IMR-90 (cell line): ENCODE measurements at regions not wholly inside any gene's neighbourhood (a gene's known extent, or its start where the extent isn't known, plus 50 kb on each side); places are given as distances from the start of the nearest gene placed in this dataset.

ENCODE experiments used
- ATAC-seq: fragments of 200-7000 bp; cut with Tn5 transposase; 2 replicates; pipeline ENCODE4 v1.9.1; 2020; ENCODE audit warnings: low read depth, mild to moderate bottlenecking, moderate library complexity
- BruUV-seq: library from RNA; stranded (reverse); fragments of 400-500 nt; replicated peaks from 2 replicates; lab custom pipeline; 2021; lab: Mats Ljungman, UMichigan
- CTCF ChIA-PET: fragments of 300-600 bp; formaldehyde crosslinking; extraction: SDS; loops from one replicate; lab custom pipeline; 2021; ENCODE audit warnings: antibody characterized with exemption; lab: Yijun Ruan, JAX
- POLR2A ChIA-PET: fragments of 300-600 bp; sonication (Branson Sonifier 250); formaldehyde crosslinking; loops from one replicate; lab custom pipeline; 2022; ENCODE audit warnings: antibody characterized with exemption; ENCODE audit not compliant: unreplicated experiment; lab: Charles Lee
- DNase-seq: peaks from one replicate; pipeline ENCODE4 v3.0.0; 2013
- H2AFZ ChIP-seq: replicated peaks from 2 replicates; pipeline ENCODE3; 2013; ENCODE audit warnings: low read length, mild to moderate bottlenecking; ENCODE audit not compliant: poor library complexity
- H2AK5ac ChIP-seq: 2 replicates; pipeline ENCODE4 v1.6.1; 2013; ENCODE audit warnings: low read depth, low read length, inconsistent platforms
- H2AK9ac ChIP-seq: replicated peaks from 2 replicates; pipeline ENCODE3; 2013; ENCODE audit warnings: mild to moderate bottlenecking, low read depth, low read length, moderate library complexity; ENCODE audit not compliant: poor library complexity
- H2BK120ac ChIP-seq: 2 replicates; pipeline ENCODE4 v1.6.1; 2013; ENCODE audit warnings: low read depth, low read length, inconsistent platforms
- H2BK15ac ChIP-seq: 3 replicates; pipeline ENCODE4 v1.6.1; 2013; ENCODE audit warnings: low read depth, low read length, inconsistent platforms
- H2BK20ac ChIP-seq: 2 replicates; pipeline ENCODE4 v1.6.1; 2013; ENCODE audit warnings: low read depth, mild to moderate bottlenecking, inconsistent platforms, low read length, moderate library complexity
- H2BK5ac ChIP-seq: 2 replicates; pipeline ENCODE4 v1.6.1; 2013; ENCODE audit warnings: mild to moderate bottlenecking, low read depth, low read length, inconsistent platforms; ENCODE audit not compliant: poor library complexity, severe bottlenecking
- H3K14ac ChIP-seq: replicated peaks from 2 replicates; pipeline ENCODE4 v1.6.1; 2013; ENCODE audit warnings: low read depth, low read length, inconsistent platforms
- H3K18ac ChIP-seq: 2 replicates; pipeline ENCODE4 v1.6.1; 2013; ENCODE audit warnings: low read depth, low read length, control low read depth
- H3K23ac ChIP-seq: 2 replicates; pipeline ENCODE4 v1.6.1; 2013; ENCODE audit warnings: low read depth, low read length, inconsistent platforms
- H3K27ac ChIP-seq: 2 replicates; pipeline ENCODE4 v1.5.1; 2013; ENCODE audit warnings: mild to moderate bottlenecking, control low read depth, low read length; ENCODE audit not compliant: insufficient read depth
- H3K27me3 ChIP-seq: 2 replicates; pipeline ENCODE4 v1.6.1; 2013; ENCODE audit warnings: low read length; ENCODE audit not compliant: control insufficient read depth, insufficient read depth
- H3K36me3 ChIP-seq: 2 replicates; pipeline ENCODE4 v1.6.1; 2013; ENCODE audit warnings: low read length, mixed read lengths; ENCODE audit not compliant: control insufficient read depth, insufficient read depth
- H3K4ac ChIP-seq: 2 replicates; pipeline ENCODE4 v1.6.1; 2013; ENCODE audit warnings: low read depth, low read length, inconsistent platforms
- H3K4me1 ChIP-seq: 2 replicates; pipeline ENCODE4 v1.6.1; 2013; ENCODE audit warnings: low read length, mixed read lengths; ENCODE audit not compliant: control insufficient read depth, insufficient read depth
- H3K4me2 ChIP-seq: 2 replicates; pipeline ENCODE4 v1.6.1; 2013; ENCODE audit warnings: low read depth, mild to moderate bottlenecking, control low read depth, low read length, moderate library complexity
- H3K4me3 ChIP-seq: 2 replicates; pipeline ENCODE4 v1.5.1; 2013; ENCODE audit warnings: low read depth, mild to moderate bottlenecking, control low read depth, low read length, moderate library complexity; ENCODE audit not compliant: insufficient read depth
- H3K56ac ChIP-seq: 2 replicates; pipeline ENCODE4 v1.6.1; 2013; ENCODE audit warnings: low read length, inconsistent platforms; ENCODE audit not compliant: insufficient read depth; ENCODE audit errors: extremely low read depth
- H3K79me1 ChIP-seq, 2 experiments: 2 replicates each; pipeline ENCODE4 v1.6.1; 2013; ENCODE audit warnings: low read length in 2 of 2, inconsistent platforms in 1 of 2, low read depth in 1 of 2
- H3K9ac ChIP-seq: 2 replicates; pipeline ENCODE4 v1.6.1; 2013; ENCODE audit warnings: low read depth, low read length, control low read depth
- H3K9me1 ChIP-seq: 2 replicates; pipeline ENCODE4 v1.6.1; 2013; ENCODE audit warnings: low read length, inconsistent platforms; ENCODE audit not compliant: insufficient read depth
- H3K9me3 ChIP-seq: 2 replicates; pipeline ENCODE4 v1.6.1; 2013; ENCODE audit warnings: low read length; ENCODE audit not compliant: control insufficient read depth, insufficient read depth
- H4K20me1 ChIP-seq: 2 replicates; pipeline ENCODE4 v1.6.1; 2013; ENCODE audit warnings: low read length, inconsistent platforms; ENCODE audit not compliant: insufficient read depth
- H4K5ac ChIP-seq: 2 replicates; pipeline ENCODE4 v1.6.1; 2013; ENCODE audit warnings: mild to moderate bottlenecking, low read depth, low read length, control low read depth
- H4K8ac ChIP-seq, 2 experiments: 2 replicates each; pipeline ENCODE4 v1.6.1; 2013; ENCODE audit warnings: low read depth in 2 of 2, low read length in 2 of 2, control low read depth in 1 of 2, inconsistent platforms in 1 of 2
- H4K91ac ChIP-seq: 2 replicates; pipeline ENCODE4 v1.6.1; 2013; ENCODE audit warnings: low read depth, low read length, inconsistent platforms; ENCODE audit not compliant: insufficient read depth
- BHLHE40 ChIP-seq: fragments of 150-350 bp; IDR thresholded peaks from 2 replicates; pipeline ENCODE4 v1.6.1; 2016; ENCODE audit warnings: mild to moderate bottlenecking, low read depth, low read length
- CEBPB ChIP-seq: IDR thresholded peaks from 2 replicates; pipeline ENCODE4 v1.6.1; 2012; ENCODE audit warnings: low read depth, low read length, improper control_type of control experiment
- CHD1 ChIP-seq: IDR thresholded peaks from 2 replicates; pipeline ENCODE4 v1.6.1; 2012; ENCODE audit warnings: low read depth, low read length, improper control_type of control experiment
- FOS ChIP-seq: fragments of 150-350 bp; IDR thresholded peaks from 2 replicates; pipeline ENCODE4 v1.6.1; 2016; ENCODE audit warnings: low read depth, low read length
- MAFK ChIP-seq: IDR thresholded peaks from 2 replicates; pipeline ENCODE4 v1.6.1; 2012; ENCODE audit warnings: low read depth, low read length, improper control_type of control experiment
- MAZ ChIP-seq: IDR thresholded peaks from 2 replicates; pipeline ENCODE4 v1.6.1; 2012; ENCODE audit warnings: low read depth, mild to moderate bottlenecking, low read length, improper control_type of control experiment, moderate library complexity, borderline replicate concordance
- MXI1 ChIP-seq: IDR thresholded peaks from 2 replicates; pipeline ENCODE4 v1.6.1; 2012; ENCODE audit warnings: low read depth, mild to moderate bottlenecking, low read length, moderate library complexity, borderline replicate concordance
- NFE2L2 ChIP-seq: fragments of 150-350 bp; IDR thresholded peaks from 2 replicates; pipeline ENCODE4 v1.6.1; 2016; ENCODE audit warnings: low read depth, mild to moderate bottlenecking, low read length
- POLR2A ChIP-seq: IDR thresholded peaks from 2 replicates; pipeline ENCODE4 v1.6.1; 2012; ENCODE audit warnings: mild to moderate bottlenecking, low read depth, low read length
- RAD21 ChIP-seq: IDR thresholded peaks from 2 replicates; pipeline ENCODE4 v1.6.1; 2012; ENCODE audit warnings: low read length, improper control_type of control experiment
- RCOR1 ChIP-seq: IDR thresholded peaks from 2 replicates; pipeline ENCODE4 v1.6.1; 2012; ENCODE audit warnings: mild to moderate bottlenecking, low read length, improper control_type of control experiment; ENCODE audit not compliant: insufficient replicate concordance
- RFX5 ChIP-seq: IDR thresholded peaks from 2 replicates; pipeline ENCODE4 v1.8.0; 2012; ENCODE audit warnings: low read depth, mild to moderate bottlenecking, low read length, moderate library complexity
- SMC3 ChIP-seq: fragments of 150-350 bp; IDR thresholded peaks from 2 replicates; pipeline ENCODE4 v1.6.1; 2016; ENCODE audit warnings: low read depth, mild to moderate bottlenecking, antibody characterized with exemption, low read length, moderate library complexity
- dilution Hi-C: fragments of 300-500 bp; cut with HindIII; formaldehyde crosslinking; loops from one replicate; pipeline ENCODE4 v1.14.3; 2018; ENCODE audit warnings: low sequenced_read_pairs; ENCODE audit not compliant: unreplicated experiment
- in situ Hi-C: fragments of 300-500 bp; cut with MboI; formaldehyde crosslinking; loops from 3 replicates; pipeline ENCODE4 v1.14.3; 2019; ENCODE audit warnings: low sequenced_read_pairs, inconsistent platforms, mixed read lengths
- intact Hi-C: fragments of 100-400 bp; cut with micrococcal nuclease; formaldehyde crosslinking; loops from 2 replicates; pipeline ENCODE4 v1.10.0; 2022
- TF ChIP-seq, protein P1 (sequence below): fragments of 150-350 bp; IDR thresholded peaks from 2 replicates; pipeline ENCODE4 v1.6.1; 2017; ENCODE audit warnings: mild to moderate bottlenecking, antibody characterized with exemption, low read length, low read depth
- TF ChIP-seq, protein P2 (sequence below): fragments of 150-350 bp; IDR thresholded peaks from 2 replicates; pipeline ENCODE4 v1.6.1; 2016; ENCODE audit warnings: low read depth, mild to moderate bottlenecking, low read length, moderate library complexity, borderline replicate concordance
- TF ChIP-seq, protein P3 (sequence below): conservative IDR thresholded peaks from 2 replicates; pipeline ENCODE4 v1.5.1; 2012; ENCODE audit warnings: mild to moderate bottlenecking, low read depth, low read length, improper control_type of control experiment

DNA sequence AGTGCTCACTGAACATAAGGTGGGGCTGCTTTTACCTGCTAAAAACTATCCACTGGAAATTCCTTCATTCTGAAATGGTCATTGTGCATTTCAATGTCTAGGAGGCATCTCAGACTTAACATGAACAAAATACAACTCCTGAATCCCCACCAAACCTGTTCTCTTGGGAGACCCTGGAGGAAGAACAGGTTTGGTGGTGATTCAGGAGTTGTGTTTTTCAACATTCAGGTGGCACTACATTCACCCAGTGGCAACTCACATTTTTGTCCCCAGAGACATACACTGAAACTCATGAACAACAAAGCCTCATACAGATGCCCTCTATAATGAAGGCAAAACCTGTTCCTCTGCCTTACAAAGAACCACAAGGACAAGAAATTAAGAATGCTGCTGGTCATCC, 64.3 kb upstream of the CYP2D6 start:
- no peak for ATAC-seq
- peaks cover 2% of the 10 kb centered on the region; the same call in 1 of the 2 replicates for H3K4me1 ChIP-seq
- DNase-seq, result no peak
- no TSS peak for BruUV-seq
- no peaks in the 10 kb centered on the region for H3K9me3 ChIP-seq
- H4K5ac ChIP-seq, result no peak overlapping the region
- POLR2A ChIA-PET, result no interaction called here
- H3K14ac ChIP-seq, result no peak overlapping the region
- no peak overlapping the region for H4K8ac ChIP-seq
- no peak for TF ChIP-seq POLR2A
- no peak for TF ChIP-seq RAD21
- TF ChIP-seq MXI1, result no peak
- TF ChIP-seq CHD1, result no peak
- TF ChIP-seq MAFK, result no peak
- TF ChIP-seq SMC3, result no peak
- no peak for TF ChIP-seq MAZ
- TF ChIP-seq RCOR1, result no peak
- TF ChIP-seq RFX5, result no peak
- TF ChIP-seq CEBPB, result no peak
- TF ChIP-seq BHLHE40, result no peak
- TF ChIP-seq, protein P1, sequence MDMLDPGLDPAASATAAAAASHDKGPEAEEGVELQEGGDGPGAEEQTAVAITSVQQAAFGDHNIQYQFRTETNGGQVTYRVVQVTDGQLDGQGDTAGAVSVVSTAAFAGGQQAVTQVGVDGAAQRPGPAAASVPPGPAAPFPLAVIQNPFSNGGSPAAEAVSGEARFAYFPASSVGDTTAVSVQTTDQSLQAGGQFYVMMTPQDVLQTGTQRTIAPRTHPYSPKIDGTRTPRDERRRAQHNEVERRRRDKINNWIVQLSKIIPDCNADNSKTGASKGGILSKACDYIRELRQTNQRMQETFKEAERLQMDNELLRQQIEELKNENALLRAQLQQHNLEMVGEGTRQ, result no peak
- no peak for TF ChIP-seq NFE2L2
- TF ChIP-seq, protein P2, sequence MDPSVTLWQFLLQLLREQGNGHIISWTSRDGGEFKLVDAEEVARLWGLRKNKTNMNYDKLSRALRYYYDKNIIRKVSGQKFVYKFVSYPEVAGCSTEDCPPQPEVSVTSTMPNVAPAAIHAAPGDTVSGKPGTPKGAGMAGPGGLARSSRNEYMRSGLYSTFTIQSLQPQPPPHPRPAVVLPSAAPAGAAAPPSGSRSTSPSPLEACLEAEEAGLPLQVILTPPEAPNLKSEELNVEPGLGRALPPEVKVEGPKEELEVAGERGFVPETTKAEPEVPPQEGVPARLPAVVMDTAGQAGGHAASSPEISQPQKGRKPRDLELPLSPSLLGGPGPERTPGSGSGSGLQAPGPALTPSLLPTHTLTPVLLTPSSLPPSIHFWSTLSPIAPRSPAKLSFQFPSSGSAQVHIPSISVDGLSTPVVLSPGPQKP, result no peak
- TF ChIP-seq, protein P3, sequence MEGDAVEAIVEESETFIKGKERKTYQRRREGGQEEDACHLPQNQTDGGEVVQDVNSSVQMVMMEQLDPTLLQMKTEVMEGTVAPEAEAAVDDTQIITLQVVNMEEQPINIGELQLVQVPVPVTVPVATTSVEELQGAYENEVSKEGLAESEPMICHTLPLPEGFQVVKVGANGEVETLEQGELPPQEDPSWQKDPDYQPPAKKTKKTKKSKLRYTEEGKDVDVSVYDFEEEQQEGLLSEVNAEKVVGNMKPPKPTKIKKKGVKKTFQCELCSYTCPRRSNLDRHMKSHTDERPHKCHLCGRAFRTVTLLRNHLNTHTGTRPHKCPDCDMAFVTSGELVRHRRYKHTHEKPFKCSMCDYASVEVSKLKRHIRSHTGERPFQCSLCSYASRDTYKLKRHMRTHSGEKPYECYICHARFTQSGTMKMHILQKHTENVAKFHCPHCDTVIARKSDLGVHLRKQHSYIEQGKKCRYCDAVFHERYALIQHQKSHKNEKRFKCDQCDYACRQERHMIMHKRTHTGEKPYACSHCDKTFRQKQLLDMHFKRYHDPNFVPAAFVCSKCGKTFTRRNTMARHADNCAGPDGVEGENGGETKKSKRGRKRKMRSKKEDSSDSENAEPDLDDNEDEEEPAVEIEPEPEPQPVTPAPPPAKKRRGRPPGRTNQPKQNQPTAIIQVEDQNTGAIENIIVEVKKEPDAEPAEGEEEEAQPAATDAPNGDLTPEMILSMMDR, result no peak
- TF ChIP-seq FOS, result no peak
- H3K18ac ChIP-seq, result no peak overlapping the region
- H4K20me1 ChIP-seq, result peaks cover 61% of the 10 kb centered on the region
- H3K9me1 ChIP-seq, result peaks cover 22% of the 10 kb centered on the region
- no peak overlapping the region for H2BK20ac ChIP-seq
- H3K4ac ChIP-seq, result no peak overlapping the region
- intact Hi-C loops (no loop called here), in situ Hi-C loops (no loop called here), dilution Hi-C loops (no loop called here)
- CTCF ChIA-PET, result no interaction called here
- H2BK15ac ChIP-seq, result no peak overlapping the region
- no peak overlapping the region for H2BK5ac ChIP-seq
- no peak overlapping the region for H2BK120ac ChIP-seq
- peaks cover 33 to 64% of the 10 kb centered on the region in 2 experiments for H3K79me1 ChIP-seq
- no peak overlapping the region for H3K27ac ChIP-seq
- H3K4me2 ChIP-seq, result no peak overlapping the region
- H3K23ac ChIP-seq, result no peak overlapping the region
- H3K27me3 ChIP-seq, result no peaks in the 10 kb centered on the region
- no peak overlapping the region for H3K56ac ChIP-seq
- H3K9ac ChIP-seq, result no peak overlapping the region
- no peak overlapping the region for H2AK5ac ChIP-seq
- H2AK9ac ChIP-seq, result no peak overlapping the region
- H3K36me3 ChIP-seq, result no peaks in the 10 kb centered on the region
- no peak overlapping the region for H2AFZ ChIP-seq
- H4K91ac ChIP-seq, result no peak overlapping the region
- H3K4me3 ChIP-seq, result no peak overlapping the region
